ENCODE measurements at regions not wholly inside any gene's neighbourhood (a gene's known extent, or its start where the extent isn't known, plus 50 kb on each side); places are given as distances from the start of the nearest gene placed in this dataset.

- TF ChIP-seq POLR2A (IDR thresholded peaks at IDR 0.05; ENCODE audit: low read length) (no peak), GATA1 (IDR thresholded peaks at IDR 0.05; ENCODE audit: low read depth, low read length) (no peak)
Measured at GRCh38 chr16:74049027-74049426, 247.6 kb upstream of the PSMD7 start.
